WERI-Rb-1 (cell line): ENCODE measurements at regions not wholly inside any gene's neighbourhood (a gene's known extent, or its start where the extent isn't known, plus 50 kb on each side); places are given as distances from the start of the nearest gene placed in this dataset.

ENCODE experiments used
- DNase-seq: peaks from one replicate; pipeline ENCODE4 v3.0.0-alpha.2; 2020
- H3K27ac ChIP-seq: fragments of 250-450 bp; sonication (Bioruptor Pico); 2 replicates; pipeline ENCODE4 v1.5.1; 2020; ENCODE audit warnings: mild to moderate bottlenecking, moderate library complexity
- H3K27me3 ChIP-seq: fragments of 250-450 bp; sonication (Bioruptor Pico); 2 replicates; pipeline ENCODE4 v1.5.1; 2021; ENCODE audit warnings: mild to moderate bottlenecking, low read depth, moderate library complexity; ENCODE audit not compliant: insufficient read depth, severe bottlenecking
- H3K36me3 ChIP-seq: fragments of 250-450 bp; sonication (Bioruptor Pico); 2 replicates; pipeline ENCODE4 v1.5.1; 2020; ENCODE audit warnings: mild to moderate bottlenecking, moderate library complexity
- H3K4me3 ChIP-seq: 2 replicates; pipeline ENCODE4 v1.5.1; 2011; ENCODE audit warnings: low read depth, mild to moderate bottlenecking, control low read depth, low read length
- H3K9me3 ChIP-seq: fragments of 250-450 bp; sonication (Bioruptor Pico); 2 replicates; pipeline ENCODE4 v1.5.1; 2021; ENCODE audit warnings: mild to moderate bottlenecking, moderate library complexity; ENCODE audit not compliant: severe bottlenecking
- CTCF ChIP-seq: IDR thresholded peaks from 2 replicates; pipeline ENCODE4 v1.5.1; 2011; ENCODE audit warnings: low read depth, mild to moderate bottlenecking, control low read depth, inconsistent platforms, low read length

- H3K27ac ChIP-seq, result no peak overlapping the region
- H3K9me3 ChIP-seq, result peaks cover 5% of the 10 kb centered on the region
- no peak for DNase-seq
- no peak for TF ChIP-seq CTCF
- no peaks in the 10 kb centered on the region for H3K36me3 ChIP-seq
- no peaks in the 10 kb centered on the region for H3K27me3 ChIP-seq
- H3K4me3 ChIP-seq, result no peak overlapping the region
Observed at GRCh38 chr1:38718031-38718430, 141.5 kb downstream of the RRAGC start.

GRCh38 chr1:38716229-38716628 is 143.3 kb downstream of the RRAGC start:
- no peak overlapping the region for H3K27ac ChIP-seq
- H3K4me3 ChIP-seq, result no peak overlapping the region
- peaks cover 11% of the 10 kb centered on the region for H3K9me3 ChIP-seq
- H3K27me3 ChIP-seq, result no peaks in the 10 kb centered on the region
- H3K36me3 ChIP-seq, result no peaks in the 10 kb centered on the region
- no peak for TF ChIP-seq CTCF
- DNase-seq, result no peak

GRCh38 chr1:38715415-38715814 is 144.2 kb downstream of the RRAGC start:
- Histone ChIP-seq H3K36me3 (no peaks in the 10 kb centered on the region), H3K9me3 (peaks cover 11% of the 10 kb centered on the region), H3K27me3 (no peaks in the 10 kb centered on the region), H3K27ac (no peak overlapping the region), H3K4me3 (no peak overlapping the region)
- no peak for TF ChIP-seq CTCF
- DNase-seq, result no peak

- DNase-seq, result no peak
- H3K4me3 ChIP-seq, result no peak overlapping the region
- no peak overlapping the region for H3K27ac ChIP-seq
- H3K27me3 ChIP-seq, result no peaks in the 10 kb centered on the region
- no peak for TF ChIP-seq CTCF
- no peaks in the 10 kb centered on the region for H3K36me3 ChIP-seq
- H3K9me3 ChIP-seq, result peaks cover 11% of the 10 kb centered on the region
Observed at GRCh38 chr1:38712046-38712445, 147.5 kb downstream of the RRAGC start.

GRCh38 chr1:38708701-38709258 is 150.8 kb downstream of the RRAGC start:
- Histone ChIP-seq H3K9me3 (peaks cover 5% of the 10 kb centered on the region), H3K4me3 (no peak overlapping the region), H3K27me3 (no peaks in the 10 kb centered on the region), H3K27ac (no peak overlapping the region), H3K36me3 (no peaks in the 10 kb centered on the region)
- TF ChIP-seq CTCF, result no peak
- DNase-seq, result no peak

- Histone ChIP-seq H3K27me3 (no peaks in the 10 kb centered on the region), H3K36me3 (no peaks in the 10 kb centered on the region), H3K27ac (no peak overlapping the region), H3K4me3 (no peak overlapping the region), H3K9me3 (no peaks in the 10 kb centered on the region)
- no peak for DNase-seq
- no peak for TF ChIP-seq CTCF
Observed at GRCh38 chr1:38701088-38701487, 158.5 kb downstream of the RRAGC start.
